Heart left ventricle (tissue), 16 donors: ENCODE measurements at regions not wholly inside any gene's neighbourhood (a gene's known extent, or its start where the extent isn't known, plus 50 kb on each side); places are given as distances from the start of the nearest gene placed in this dataset.
"Not testable (repeated sequence)": the region's sequence is repeated elsewhere in the genome, so short reads cannot be mapped to it uniquely, and the experiment has no call there.

Experiments
- ATAC-seq, 4 donors: fragments of 200-7000 bp; cut with Tn5 transposase; one replicate each; pipeline ENCODE4 v1.9.1; 2020 to 2022; ENCODE audit warnings: moderate library complexity in 4 of 4, mild to moderate bottlenecking in 3 of 4, moderate number of reproducible peaks in 1 of 4
- DNase-seq, 5 donors: peaks; one replicate each; pipeline ENCODE4 v3.0.0-alpha.2; 2020
- H3K27ac ChIP-seq, 12 donors: fragments of 200-600 bp; sonication (generic) in 4 of 12; one replicate each; pipeline versions ENCODE4 v1.5.0 to v1.8.0; 2016 to 2022; ENCODE audit warnings: mild to moderate bottlenecking in 2 of 12
- H3K27me3 ChIP-seq, 9 donors: fragments of 200-600 bp; sonication (generic) in 2 of 9; one replicate each; pipeline versions ENCODE4 v1.5.1 to v1.8.0; 2016 to 2022; ENCODE audit warnings: mild to moderate bottlenecking in 3 of 9
- H3K36me3 ChIP-seq, 9 donors: fragments of 200-600 bp; sonication (generic) in 2 of 9; one replicate each; pipeline versions ENCODE4 v1.5.0 to v1.8.0; 2018 to 2022; ENCODE audit warnings: mild to moderate bottlenecking in 2 of 9
- H3K4me1 ChIP-seq, 12 donors: fragments of 200-600 bp; sonication (generic) in 4 of 12; one replicate each; pipeline versions ENCODE4 v1.5.0 to v1.8.0; 2016 to 2022; ENCODE audit warnings: mild to moderate bottlenecking in 3 of 12
- H3K4me3 ChIP-seq, 12 donors: fragments of 200-600 bp; sonication (generic) in 4 of 12; one replicate each; pipeline versions ENCODE4 v1.5.0 to v1.8.0; 2017 to 2022; ENCODE audit warnings: mild to moderate bottlenecking in 9 of 12, moderate library complexity in 4 of 12
- H3K9me3 ChIP-seq, 12 donors: fragments of 200-600 bp; sonication (generic) in 4 of 12; one replicate each; pipeline versions ENCODE4 v1.5.0 to v1.8.0; 2016 to 2022; ENCODE audit warnings: mild to moderate bottlenecking in 1 of 12
- POLR2A ChIP-seq, 2 donors: fragments of 450-650 bp; IDR thresholded peaks; one replicate each; pipeline ENCODE4 v1.6.1; 2017; ENCODE audit warnings: antibody characterized with exemption in 2 of 2, mild to moderate bottlenecking in 2 of 2, moderate library complexity in 2 of 2
- WGBS, 4 donors: extraction: QIAGEN DNeasy Blood & Tissue Kit in 2 of 4; methylation state at CpG; one replicate each; pipeline versions ENCODE4 v1.1.5 to v1.1.7; 2013 to 2018; 5-methylcytosine and 5-hydroxymethylcytosine counted together
- intact Hi-C, 10 donors: fragments of 100-400 bp; cut with DNase I; formaldehyde crosslinking; loops; one replicate each; pipeline versions ENCODE4 v1.11.1 to v1.14.2; 2022
- TF ChIP-seq, protein P1 (sequence below), 12 donors: fragments of 200-600 bp; sonication (generic) in 4 of 12; IDR thresholded peaks; one replicate each; pipeline versions ENCODE4 v1.5.0 to v1.8.0; 2018 to 2022; ENCODE audit warnings: antibody characterized with exemption in 12 of 12, mild to moderate bottlenecking in 5 of 12
- donor health status: ischemic (EF 13 %, LVEDD 7.1; RV severe dilation, severe dysfunction).
- donor health status: healthy with polysubstance abuse.
- donor health status: DM: no; HTN: yes; CAD: no.
- donor health status: DM: no; HTN: no; CAD: no.
- donor health status: ischemic (EF 25% LVEDD 6.9; RV normal size, moderate dysfunction).
- donor health status: ischemic (EF 25% LVEDD 5.7; RV mildly dilated, moderate dysfunction).
- donor health status: healthy.
- donor health status: DM: yes; HTN: yes; CAD: no.
- donor health status: ischemic (EF 35%, LVEDD 5.7; RV mildly dilated, moderate dysfunction).
- donor health status: nonischemic (EF 11% LVEDD 7.7; RV severe dilation, severe dysfunction).
- donor health status: DM: yes; HTN: yes; CAD: no.
- donor health status: PGD.
- donor health status: ischemic (EF 29% LVEDD 5.4; RV normal size, mild dysfunction).
- donor health status: nonischemic (EF 23%, LVEDD 6.1; RV moderate dilation, normal function).

- Histone ChIP-seq H3K4me1 (peaks cover 0 to 3% (median 0%) of the 10 kb centered on the region in 12 donors), H3K9me3 (peaks cover 0 to 22% (median 2%) of the 10 kb centered on the region in 12 donors), H3K27ac (no peak overlapping the region), H3K27me3 (no peaks in the 10 kb centered on the region), H3K4me3 (no peak overlapping the region), H3K36me3 (no peaks in the 10 kb centered on the region)
- WGBS, 4 donors = 89 to 98% (median 92%) methylated on average over 3 of the region's 3 CpGs
- ATAC-seq (no peak), DNase-seq (no peak)
- no peak for TF ChIP-seq POLR2A (IDR thresholded peaks at IDR 0.05)
- TF ChIP-seq, protein P1, sequence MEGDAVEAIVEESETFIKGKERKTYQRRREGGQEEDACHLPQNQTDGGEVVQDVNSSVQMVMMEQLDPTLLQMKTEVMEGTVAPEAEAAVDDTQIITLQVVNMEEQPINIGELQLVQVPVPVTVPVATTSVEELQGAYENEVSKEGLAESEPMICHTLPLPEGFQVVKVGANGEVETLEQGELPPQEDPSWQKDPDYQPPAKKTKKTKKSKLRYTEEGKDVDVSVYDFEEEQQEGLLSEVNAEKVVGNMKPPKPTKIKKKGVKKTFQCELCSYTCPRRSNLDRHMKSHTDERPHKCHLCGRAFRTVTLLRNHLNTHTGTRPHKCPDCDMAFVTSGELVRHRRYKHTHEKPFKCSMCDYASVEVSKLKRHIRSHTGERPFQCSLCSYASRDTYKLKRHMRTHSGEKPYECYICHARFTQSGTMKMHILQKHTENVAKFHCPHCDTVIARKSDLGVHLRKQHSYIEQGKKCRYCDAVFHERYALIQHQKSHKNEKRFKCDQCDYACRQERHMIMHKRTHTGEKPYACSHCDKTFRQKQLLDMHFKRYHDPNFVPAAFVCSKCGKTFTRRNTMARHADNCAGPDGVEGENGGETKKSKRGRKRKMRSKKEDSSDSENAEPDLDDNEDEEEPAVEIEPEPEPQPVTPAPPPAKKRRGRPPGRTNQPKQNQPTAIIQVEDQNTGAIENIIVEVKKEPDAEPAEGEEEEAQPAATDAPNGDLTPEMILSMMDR (IDR thresholded peaks at IDR 0.05) = no peak
- intact Hi-C loops = no loop called here
Measured at GRCh38 chr1:181249186-181249585, 160.7 kb downstream of the IER5 start.

- TF ChIP-seq, protein P1 (IDR thresholded peaks at IDR 0.05) = no peak
- TF ChIP-seq POLR2A (IDR thresholded peaks at IDR 0.05) = no peak
- Histone ChIP-seq H3K27me3 (no peaks in the 10 kb centered on the region), H3K9me3 (peaks cover 0 to 28% (median 2%) of the 10 kb centered on the region in 12 donors), H3K27ac (no peak overlapping the region), H3K4me3 (no peak overlapping the region), H3K36me3 (no peaks in the 10 kb centered on the region), H3K4me1 (peaks cover 0 to 3% (median 0%) of the 10 kb centered on the region in 12 donors)
- WGBS, 4 donors = 90 to 93% (median 91%) methylated on average over 2 of the region's 2 CpGs
- intact Hi-C loops = no loop called here
- no peak for ATAC-seq
- DNase-seq = no peak
Measured at GRCh38 chr1:181250038-181250437, 161.5 kb downstream of the IER5 start.

DNA sequence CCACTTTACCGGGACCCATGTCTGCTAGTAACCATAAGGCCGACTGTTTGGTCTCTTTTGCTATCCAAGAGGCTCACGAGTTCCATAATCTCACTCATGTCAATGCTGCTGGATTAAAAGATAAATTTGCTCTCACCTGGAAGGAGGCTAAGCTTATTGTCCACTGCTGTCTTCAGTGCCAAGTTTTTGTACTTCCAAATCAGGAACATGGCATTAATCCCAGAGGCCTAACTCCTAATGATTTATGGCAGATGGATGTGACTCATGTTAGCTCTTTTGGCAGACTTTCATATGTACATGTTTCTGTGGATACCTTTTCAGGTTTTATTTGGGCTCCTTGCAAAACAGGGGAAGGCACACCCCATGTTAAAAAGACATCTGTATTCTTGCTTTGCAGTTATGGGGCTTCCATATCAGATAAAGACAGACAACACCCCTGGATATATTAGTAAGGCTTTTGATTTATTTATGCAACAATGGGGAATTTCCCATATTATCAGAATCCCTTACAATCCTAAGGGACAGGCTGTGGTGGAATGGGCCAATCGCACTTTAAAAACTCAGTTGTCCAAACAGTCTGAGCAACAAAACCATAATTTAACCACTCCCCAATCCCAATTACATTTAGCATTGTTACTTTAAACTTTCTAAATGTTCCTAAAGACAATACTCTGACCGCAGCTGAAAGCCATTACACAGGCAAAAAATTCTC is 162.7 kb downstream of the IER5 start:
- intact Hi-C loops = no loop called here
- ATAC-seq (no peak), DNase-seq (no peak)
- no peak for TF ChIP-seq POLR2A (IDR thresholded peaks at IDR 0.05)
- TF ChIP-seq, protein P1 (IDR thresholded peaks at IDR 0.05) = no peak
- peaks cover 0 to 3% (median 0%) of the 10 kb centered on the region in 12 donors for H3K4me1 ChIP-seq
- no peak overlapping the region for H3K4me3 ChIP-seq
- H3K36me3 ChIP-seq = no peaks in the 10 kb centered on the region
- H3K27ac ChIP-seq = no peak overlapping the region
- H3K9me3 ChIP-seq = peaks cover 0 to 23% (median 3%) of the 10 kb centered on the region in 12 donors
- no peaks in the 10 kb centered on the region for H3K27me3 ChIP-seq
- 51 to 64% (median 55%) methylated on average over 5 of the region's 5 CpGs for WGBS, 4 donors

DNA sequence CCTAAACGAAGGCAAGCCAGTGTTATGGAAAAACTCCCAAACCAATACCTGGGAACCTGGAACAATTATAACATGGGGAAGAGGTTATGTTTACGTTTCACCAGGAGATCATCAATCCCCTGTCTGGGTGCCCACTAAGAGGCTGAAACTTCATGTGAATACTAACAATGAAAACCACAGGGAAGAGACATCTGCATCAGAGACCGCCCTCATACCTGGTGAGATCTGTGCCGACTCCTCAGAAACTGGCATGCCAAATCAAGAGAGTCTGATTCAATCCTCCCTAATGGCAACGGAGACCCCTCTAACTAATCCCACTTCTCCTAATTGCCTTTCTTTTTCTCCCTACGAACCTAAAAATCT is 163.2 kb downstream of the IER5 start:
- no peak for ATAC-seq
- no peak overlapping the region for H3K27ac ChIP-seq
- H3K27me3 ChIP-seq = no peaks in the 10 kb centered on the region
- intact Hi-C loops = no loop called here
- H3K36me3 ChIP-seq = no peaks in the 10 kb centered on the region
- DNase-seq = no peak
- 49 to 55% (median 52%) methylated on average over 6 of the region's 6 CpGs for WGBS, 4 donors
- no peak overlapping the region for H3K4me3 ChIP-seq
- TF ChIP-seq, protein P1 (IDR thresholded peaks at IDR 0.05) = no peak
- TF ChIP-seq POLR2A (IDR thresholded peaks at IDR 0.05) = no peak
- H3K9me3 ChIP-seq = peaks cover 0 to 17% (median 0%) of the 10 kb centered on the region in 12 donors
- peaks cover 0 to 3% (median 0%) of the 10 kb centered on the region in 12 donors for H3K4me1 ChIP-seq

GRCh38 chr1:181253601-181254000 is 165.1 kb downstream of the IER5 start:
- ATAC-seq, intact Hi-C loops, DNase-seq: not testable (repeated sequence)

More at GRCh38 chr1:181253601-181254000, 165.1 kb downstream of the IER5 start:
- not testable (repeated sequence) for H3K27me3 ChIP-seq, H3K4me1 ChIP-seq, H3K27ac ChIP-seq, H3K36me3 ChIP-seq, H3K4me3 ChIP-seq
- 47 to 51% (median 49%) methylated on average over 2 of the region's 2 CpGs for WGBS, 4 donors
- peaks cover 0 to 11% (median 0%) of the 10 kb centered on the region in 12 donors for H3K9me3 ChIP-seq
